Vagina (tissue), 2 donors: ENCODE measurements at regions not wholly inside any gene's neighbourhood (a gene's known extent, or its start where the extent isn't known, plus 50 kb on each side); places are given as distances from the start of the nearest gene placed in this dataset.

ENCODE experiments used
- DNase-seq, 2 donors: peaks; one replicate each; pipeline ENCODE4 v3.0.0-alpha.2; 2017; ENCODE audit errors: extremely low spot score in 2 of 2
- H3K27ac ChIP-seq: fragments of 200-600 bp; sonication (generic); one replicate; pipeline ENCODE4 v1.5.1; 2019
- H3K27me3 ChIP-seq: fragments of 200-600 bp; sonication (generic); one replicate; pipeline ENCODE4 v1.5.1; 2019
- H3K36me3 ChIP-seq, 2 donors: fragments of 200-600 bp; sonication (generic); one replicate each; pipeline ENCODE4 v1.5.1; 2017 to 2019
- H3K4me1 ChIP-seq: fragments of 200-600 bp; sonication (generic); one replicate; pipeline ENCODE4 v1.5.1; 2019
- H3K4me3 ChIP-seq, 2 donors: fragments of 200-600 bp; sonication (generic); 1 replicate in 1 of 2; 2 replicates in 1 of 2; pipeline ENCODE4 v1.5.1; 2016 to 2019
- H3K9me3 ChIP-seq: fragments of 200-600 bp; sonication (generic); one replicate; pipeline ENCODE4 v1.5.1; 2019
- CTCF ChIP-seq, 3 experiments: fragments of 450-650 bp in 2 of 3; fragments of 200-600 bp in 1 of 3; sonication (generic) in 1 of 3; IDR thresholded peaks; one replicate each; pipeline ENCODE4 v1.5.1; 2017 to 2019; ENCODE audit warnings: antibody characterized with exemption in 3 of 3, mild to moderate bottlenecking in 2 of 3, moderate library complexity in 2 of 3
- POLR2A ChIP-seq, 2 donors: fragments of 450-650 bp; IDR thresholded peaks; one replicate each; pipeline ENCODE4 v1.6.1; 2017; ENCODE audit warnings: antibody characterized with exemption in 2 of 2, mild to moderate bottlenecking in 2 of 2, moderate library complexity in 2 of 2
- POLR2AphosphoS5 ChIP-seq, 2 donors: sonication (generic); formaldehyde crosslinking; IDR thresholded peaks; one replicate each; pipeline ENCODE4 v1.9.0; 2017; ENCODE audit warnings: antibody characterized with exemption in 2 of 2, mild to moderate bottlenecking in 2 of 2, low read depth in 1 of 2; ENCODE audit not compliant: insufficient read depth in 1 of 2
- intact Hi-C: fragments of 100-400 bp; cut with DNase I; formaldehyde crosslinking; loops from one replicate; pipeline ENCODE4 v1.15.1; 2023

DNA sequence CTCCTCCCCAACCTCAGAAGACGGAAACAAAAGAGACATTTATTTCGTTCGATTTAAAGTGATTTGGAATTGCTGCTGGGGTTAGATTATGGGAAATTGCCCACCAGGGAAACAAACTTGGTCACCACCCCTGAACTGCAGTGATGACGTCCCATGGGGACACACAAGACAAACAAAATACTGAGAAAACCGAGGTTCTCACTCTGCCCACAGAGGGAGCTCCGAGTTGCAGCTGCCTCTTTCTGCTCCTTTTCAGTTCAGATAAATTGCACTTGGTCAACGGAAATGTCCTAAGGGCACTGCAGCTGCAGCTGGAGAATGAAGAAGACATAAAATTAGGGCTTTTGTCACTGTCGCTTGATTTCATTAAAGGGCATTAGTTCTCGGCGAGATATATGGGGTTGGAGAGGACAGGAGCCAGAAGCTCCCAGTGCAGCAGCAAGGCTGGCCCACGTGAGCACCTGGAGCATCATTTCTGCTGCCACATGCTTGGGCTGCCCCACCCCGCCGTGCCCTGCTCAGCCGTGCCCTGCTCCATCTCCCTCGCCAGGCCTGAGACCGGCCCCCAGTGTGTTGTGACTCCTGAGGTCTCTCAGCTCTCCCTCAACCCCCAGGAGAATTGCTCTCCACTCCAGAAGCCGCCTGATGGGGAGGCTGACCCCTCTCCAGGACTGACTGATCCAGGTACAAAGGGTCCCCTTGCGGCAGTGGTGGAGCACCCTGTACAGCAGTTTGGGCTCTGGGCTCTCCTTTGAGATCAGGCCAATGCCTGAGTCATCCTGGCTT, 231.7 kb upstream of the AJAP1 start:
- no peaks in the 10 kb centered on the region for H3K4me1 ChIP-seq
- intact Hi-C loops, result no loop called here
- no peak overlapping the region for H3K27ac ChIP-seq
- no peaks in the 10 kb centered on the region for H3K9me3 ChIP-seq
- H3K27me3 ChIP-seq, result no peaks in the 10 kb centered on the region
- no peak overlapping the region for H3K4me3 ChIP-seq
- TF ChIP-seq CTCF (IDR thresholded peaks at IDR 0.05), result no peak
- TF ChIP-seq POLR2AphosphoS5 (IDR thresholded peaks at IDR 0.05; ENCODE audit: insufficient read depth in 1 of 2, low read depth in 1 of 2), result no peak
- TF ChIP-seq POLR2A (IDR thresholded peaks at IDR 0.05), result no peak
- DNase-seq, result no peak
- H3K36me3 ChIP-seq, result no peaks in the 10 kb centered on the region

- intact Hi-C loops, result no loop called here
- H3K27ac ChIP-seq, result no peak overlapping the region
- H3K27me3 ChIP-seq, result no peaks in the 10 kb centered on the region
- no peaks in the 10 kb centered on the region for H3K9me3 ChIP-seq
- H3K4me1 ChIP-seq, result no peaks in the 10 kb centered on the region
- TF ChIP-seq POLR2A (IDR thresholded peaks at IDR 0.05) (no peak), CTCF (IDR thresholded peaks at IDR 0.05) (no peak), POLR2AphosphoS5 (IDR thresholded peaks at IDR 0.05; ENCODE audit: insufficient read depth in 1 of 2, low read depth in 1 of 2) (no peak)
- DNase-seq, result no peak
- H3K36me3 ChIP-seq, result no peaks in the 10 kb centered on the region
- H3K4me3 ChIP-seq, result no peak overlapping the region
These were observed 230.2 kb upstream of the AJAP1 start for GRCh38 chr1:4424254-4424653.

GRCh38 chr1:4424766-4425165, 229.6 kb upstream of the AJAP1 start:
- Histone ChIP-seq H3K36me3 (no peaks in the 10 kb centered on the region), H3K27me3 (no peaks in the 10 kb centered on the region), H3K4me3 (no peak overlapping the region), H3K4me1 (no peaks in the 10 kb centered on the region), H3K9me3 (no peaks in the 10 kb centered on the region), H3K27ac (no peak overlapping the region)
- TF ChIP-seq POLR2A (IDR thresholded peaks at IDR 0.05), result no peak
- TF ChIP-seq POLR2AphosphoS5 (IDR thresholded peaks at IDR 0.05; ENCODE audit: insufficient read depth in 1 of 2, low read depth in 1 of 2), result no peak
- no peak for TF ChIP-seq CTCF (IDR thresholded peaks at IDR 0.05)
- intact Hi-C loops, result no loop called here
- no peak for DNase-seq

GRCh38 chr1:4425892-4426291, 228.5 kb upstream of the AJAP1 start:
- no peaks in the 10 kb centered on the region for H3K4me1 ChIP-seq
- intact Hi-C loops, result no loop called here
- no peaks in the 10 kb centered on the region for H3K36me3 ChIP-seq
- DNase-seq, result no peak
- no peak overlapping the region for H3K4me3 ChIP-seq
- H3K9me3 ChIP-seq, result no peaks in the 10 kb centered on the region
- no peak overlapping the region for H3K27ac ChIP-seq
- H3K27me3 ChIP-seq, result no peaks in the 10 kb centered on the region
- no peak for TF ChIP-seq CTCF (IDR thresholded peaks at IDR 0.05)
- no peak for TF ChIP-seq POLR2A (IDR thresholded peaks at IDR 0.05)
- no peak for TF ChIP-seq POLR2AphosphoS5 (IDR thresholded peaks at IDR 0.05; ENCODE audit: insufficient read depth in 1 of 2, low read depth in 1 of 2)

DNA sequence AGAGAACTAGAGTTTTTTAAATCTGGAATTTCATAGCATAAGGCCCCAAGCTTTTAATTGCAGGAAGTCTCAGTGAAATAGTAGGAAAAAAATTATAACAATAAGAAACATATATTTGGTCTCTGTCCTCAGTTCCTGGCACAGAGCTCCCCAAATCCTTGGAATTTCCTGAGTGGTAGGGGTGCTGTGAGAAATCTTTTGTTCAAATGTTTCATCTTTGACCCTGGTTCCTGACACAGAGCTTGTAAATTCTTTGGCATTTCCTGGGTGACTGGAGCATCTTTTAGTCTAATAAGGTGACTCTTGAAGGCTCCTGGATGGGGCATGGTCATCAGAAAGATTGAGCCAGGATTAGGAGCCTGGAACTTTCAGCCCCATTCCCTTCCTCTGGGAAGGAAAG, 225.7 kb upstream of the AJAP1 start:
- Histone ChIP-seq H3K27me3 (no peaks in the 10 kb centered on the region), H3K27ac (no peak overlapping the region), H3K9me3 (no peaks in the 10 kb centered on the region), H3K36me3 (no peaks in the 10 kb centered on the region), H3K4me3 (no peak overlapping the region), H3K4me1 (no peaks in the 10 kb centered on the region)
- no peak for DNase-seq
- TF ChIP-seq POLR2AphosphoS5 (IDR thresholded peaks at IDR 0.05; ENCODE audit: insufficient read depth in 1 of 2, low read depth in 1 of 2) (no peak), POLR2A (IDR thresholded peaks at IDR 0.05) (no peak), CTCF (IDR thresholded peaks at IDR 0.05) (no peak)
- intact Hi-C loops, result no loop called here
